Natural killer cell treated with Interleukin-12 subunit alpha and Interleukin-12 subunit beta and Interleukin-15 and Interleukin-18, amount 100 ng/mL, for 72 hours (primary cell): ENCODE measurements at regions not wholly inside any gene's neighbourhood (a gene's known extent, or its start where the extent isn't known, plus 50 kb on each side); places are given as distances from the start of the nearest gene placed in this dataset.
A peak's percentile ranks its signal among the peaks of the same experiment; 100 is the strongest.

Source experiments
- ATAC-seq, 2 donors: fragments of 150-1000 bp; cut with Tn5 transposase in 1 of 2; sonication (Bioruptor Pico), chemical (Tn5 transposase) in 1 of 2; 2 replicates each; pipeline ENCODE4 v1.10.0; 2021
- DNase-seq: peaks from one replicate; pipeline ENCODE4 v3.0.0; 2022; ENCODE audit warnings: low spot score
- H3K27ac Mint-ChIP-seq, 2 donors: 1 replicate in 1 of 2; 2 replicates in 1 of 2; pipeline ENCODE4 v1.8.0; 2022; ENCODE audit warnings: mixed read lengths in 2 of 2, mild to moderate bottlenecking in 1 of 2, moderate library complexity in 1 of 2
- H3K27me3 Mint-ChIP-seq, 2 donors: 1 replicate in 1 of 2; 2 replicates in 1 of 2; pipeline ENCODE4 v1.8.0; 2022; ENCODE audit warnings: mixed read lengths in 2 of 2
- H3K36me3 Mint-ChIP-seq: one replicate; pipeline ENCODE4 v1.8.0; 2022; ENCODE audit warnings: mixed read lengths
- H3K4me1 Mint-ChIP-seq, 2 donors: 1 replicate in 1 of 2; 2 replicates in 1 of 2; pipeline ENCODE4 v1.8.0; 2022; ENCODE audit warnings: low read depth in 2 of 2, mixed read lengths in 2 of 2, mild to moderate bottlenecking in 1 of 2
- H3K4me3 Mint-ChIP-seq: one replicate; pipeline ENCODE4 v1.8.0; 2022; ENCODE audit warnings: mixed read lengths
- H3K9me3 Mint-ChIP-seq: 2 replicates; pipeline ENCODE4 v1.8.0; 2022; ENCODE audit warnings: mixed read lengths

DNA sequence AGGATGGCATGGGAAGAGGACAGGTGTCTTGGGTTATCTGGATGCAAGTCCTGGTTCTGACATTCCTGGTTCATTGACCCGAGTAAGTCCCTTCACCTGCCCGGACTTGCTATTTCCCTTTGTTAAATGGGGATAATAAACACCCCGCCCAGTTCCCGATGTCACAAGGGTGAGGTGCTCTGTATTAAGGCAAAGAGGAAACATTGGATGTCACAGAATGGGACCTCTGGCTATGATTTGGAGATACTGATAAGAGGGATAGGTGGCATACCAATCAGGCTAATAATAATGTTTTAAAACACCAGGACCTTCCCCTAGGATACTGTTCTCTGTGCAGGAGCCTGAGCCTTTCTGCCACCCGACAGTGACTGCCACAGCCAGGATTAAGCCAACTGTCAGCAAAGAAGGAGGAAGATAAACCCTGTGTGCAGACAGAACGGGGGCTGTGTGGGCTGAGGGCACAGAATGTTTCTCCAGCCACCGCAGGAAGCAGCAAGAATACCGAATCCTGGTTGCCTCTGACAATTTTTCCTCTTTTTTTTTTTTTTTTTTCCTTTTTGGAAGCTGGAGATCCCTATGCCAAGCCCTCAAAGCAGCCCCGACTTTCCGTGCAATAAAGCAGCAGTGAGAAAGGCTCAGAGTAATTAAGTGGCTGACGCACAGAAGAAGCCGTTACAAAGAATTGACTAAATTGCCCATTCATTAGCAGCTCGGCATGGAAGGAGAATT is 336.6 kb downstream of the SMAD2 start:
- no peaks in the 10 kb centered on the region for H3K9me3 Mint-ChIP-seq
- no peak overlapping the region for H3K4me3 Mint-ChIP-seq
- H3K4me1 Mint-ChIP-seq: peaks cover 5 to 7% of the 10 kb centered on the region in 2 donors
- no peaks in the 10 kb centered on the region for H3K36me3 Mint-ChIP-seq
- ATAC-seq (no peak), DNase-seq (no peak)
- H3K27me3 Mint-ChIP-seq: peaks cover 24 to 47% of the 10 kb centered on the region in 2 donors
- H3K27ac Mint-ChIP-seq: no peak overlapping the region

DNA sequence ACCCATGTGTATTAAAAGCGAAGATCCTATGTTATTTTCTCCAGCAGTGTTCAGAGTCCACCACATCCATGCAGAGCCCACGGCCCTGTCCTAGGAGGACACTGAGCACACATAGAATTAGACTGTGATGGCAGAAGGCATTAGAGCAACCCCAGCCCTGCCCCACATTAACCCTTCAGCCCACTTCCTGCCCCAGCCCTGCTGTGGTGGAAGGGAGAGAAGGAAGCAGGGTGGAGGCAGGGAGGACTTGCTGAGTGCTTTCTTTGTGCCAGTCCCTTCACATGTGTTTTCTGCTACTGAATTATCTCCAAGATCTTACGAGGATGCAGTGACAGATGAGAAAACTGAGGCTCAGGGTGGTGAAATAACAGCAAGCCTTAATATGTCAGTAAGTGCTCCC is 339.0 kb downstream of the SMAD2 start:
- H3K4me1 Mint-ChIP-seq: peaks cover 5 to 7% of the 10 kb centered on the region in 2 donors
- H3K36me3 Mint-ChIP-seq: no peaks in the 10 kb centered on the region
- ATAC-seq (no peak), DNase-seq (no peak)
- H3K27me3 Mint-ChIP-seq: peaks cover 24 to 39% of the 10 kb centered on the region in 2 donors
- H3K4me3 Mint-ChIP-seq: no peak overlapping the region
- H3K9me3 Mint-ChIP-seq: no peaks in the 10 kb centered on the region
- no peak overlapping the region for H3K27ac Mint-ChIP-seq

DNA sequence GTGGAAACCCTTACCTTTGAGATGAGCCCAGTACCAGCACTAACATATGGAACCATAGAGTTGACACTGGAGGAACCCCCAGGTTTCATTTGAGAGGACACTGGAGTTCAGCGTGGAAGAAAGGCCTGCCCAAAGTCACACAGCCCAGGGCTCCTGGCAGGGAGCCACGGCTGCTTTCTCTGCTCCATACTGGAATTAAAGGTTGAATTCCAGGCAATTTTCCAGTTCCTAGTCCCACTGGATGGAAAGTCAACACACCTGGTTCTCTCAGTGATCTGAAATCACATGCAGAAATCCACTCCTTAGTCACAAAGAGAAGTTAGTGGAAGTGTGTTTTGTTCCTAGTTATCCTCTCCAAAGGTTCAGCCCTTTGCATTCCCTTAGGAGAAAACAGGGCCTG is 336.1 kb upstream of the SKOR2 start:
- H3K27ac Mint-ChIP-seq: no peak overlapping the region
- H3K9me3 Mint-ChIP-seq: no peaks in the 10 kb centered on the region

DNA sequence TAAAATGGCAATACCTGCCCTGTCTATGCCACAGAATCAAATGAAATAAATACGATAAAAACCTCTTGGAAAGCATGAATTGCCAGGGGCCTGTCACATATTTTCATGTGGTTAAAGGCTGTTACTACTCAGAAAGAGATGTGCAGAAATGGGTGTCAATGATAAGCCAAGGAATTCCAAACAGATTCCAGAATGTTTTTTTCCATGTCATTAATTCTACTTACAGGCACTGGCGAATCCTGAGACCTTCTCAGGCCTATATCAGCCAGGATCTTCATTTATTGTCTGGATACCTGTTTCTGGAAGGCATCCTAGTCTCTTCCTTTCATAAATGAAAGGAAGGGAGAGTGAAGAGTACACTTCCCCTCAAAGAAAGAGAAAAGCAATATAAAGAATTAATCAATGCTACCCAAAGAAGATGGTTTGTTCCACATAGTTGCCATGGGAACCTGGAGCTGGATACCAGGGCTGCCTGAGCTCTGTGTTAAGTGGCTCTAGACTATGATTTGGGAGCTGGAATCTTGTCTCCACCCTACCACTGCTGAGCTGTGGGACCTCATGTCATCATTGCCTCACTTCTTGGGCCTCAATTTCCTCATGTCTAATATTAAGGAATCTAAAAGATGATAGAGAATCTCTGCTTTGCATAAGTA is 335.1 kb upstream of the SKOR2 start:
- no peak overlapping the region for H3K4me3 Mint-ChIP-seq
- DNase-seq (no peak), ATAC-seq (no peak)
- no peaks in the 10 kb centered on the region for H3K9me3 Mint-ChIP-seq
- no peak overlapping the region for H3K27ac Mint-ChIP-seq
- peaks cover 15 to 20% of the 10 kb centered on the region in 2 donors for H3K27me3 Mint-ChIP-seq
- H3K36me3 Mint-ChIP-seq: no peaks in the 10 kb centered on the region
- peaks cover 4 to 5% of the 10 kb centered on the region in 2 donors for H3K4me1 Mint-ChIP-seq

More for the DNA sequence above, 336.1 kb upstream of the SKOR2 start:
- peaks cover 18 to 23% of the 10 kb centered on the region in 2 donors for H3K27me3 Mint-ChIP-seq
- no peaks in the 10 kb centered on the region for H3K36me3 Mint-ChIP-seq
- no peak overlapping the region for H3K4me3 Mint-ChIP-seq
- DNase-seq (no peak), ATAC-seq (no peak)
- H3K4me1 Mint-ChIP-seq: peaks cover 5 to 7% of the 10 kb centered on the region in 2 donors

DNA sequence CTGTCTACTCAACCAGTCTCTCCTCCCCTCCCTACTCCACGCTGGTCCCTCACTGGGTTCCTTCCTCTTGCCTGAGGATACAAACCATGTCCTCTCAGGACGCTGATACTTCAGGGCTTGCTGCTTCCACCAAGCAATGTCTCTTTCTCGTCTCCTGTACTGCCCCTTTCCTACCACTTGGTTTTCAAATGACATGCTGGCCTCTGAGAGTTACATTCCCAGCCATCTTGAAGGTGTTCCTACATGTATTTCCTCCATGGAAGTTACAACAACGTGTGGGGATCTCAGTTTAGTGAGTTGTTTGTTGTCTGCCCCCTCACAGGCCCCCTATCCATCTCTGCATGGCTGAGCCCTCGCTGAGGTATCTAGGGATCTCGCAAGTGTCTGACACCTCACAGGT is 334.5 kb upstream of the SKOR2 start:
- Mint-ChIP-seq H3K4me1 (no peaks in the 10 kb centered on the region), H3K27ac (no peak overlapping the region), H3K36me3 (no peaks in the 10 kb centered on the region), H3K4me3 (no peak overlapping the region), H3K27me3 (peaks cover 12 to 20% of the 10 kb centered on the region in 2 donors), H3K9me3 (no peaks in the 10 kb centered on the region)
- DNase-seq: no peak
- ATAC-seq: no peak

DNA sequence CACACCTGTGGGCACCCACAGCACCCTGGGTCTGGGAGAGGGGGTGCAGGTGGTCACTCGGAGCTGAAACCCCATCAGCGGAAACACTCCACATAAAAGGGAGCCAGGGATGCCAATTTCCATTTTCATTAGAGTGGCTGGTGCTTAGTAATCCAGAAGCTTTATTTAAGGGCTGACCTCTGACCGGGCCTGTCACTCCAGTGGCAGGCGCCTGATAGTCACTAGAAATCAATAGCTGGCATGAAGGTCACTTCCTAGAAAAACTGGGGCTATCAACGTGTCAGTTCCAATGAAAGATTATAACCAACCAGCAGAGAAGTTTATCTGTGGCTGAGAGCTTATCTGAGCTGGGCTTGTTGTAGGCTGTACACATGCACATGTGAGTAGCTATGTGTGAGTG is 333.7 kb upstream of the SKOR2 start:
- Mint-ChIP-seq H3K27me3 (peaks cover 12 to 20% of the 10 kb centered on the region in 2 donors), H3K27ac (no peak overlapping the region), H3K9me3 (no peaks in the 10 kb centered on the region), H3K4me1 (no peaks in the 10 kb centered on the region), H3K4me3 (no peak overlapping the region), H3K36me3 (no peaks in the 10 kb centered on the region)
- ATAC-seq: no peak
- DNase-seq: no peak

DNA sequence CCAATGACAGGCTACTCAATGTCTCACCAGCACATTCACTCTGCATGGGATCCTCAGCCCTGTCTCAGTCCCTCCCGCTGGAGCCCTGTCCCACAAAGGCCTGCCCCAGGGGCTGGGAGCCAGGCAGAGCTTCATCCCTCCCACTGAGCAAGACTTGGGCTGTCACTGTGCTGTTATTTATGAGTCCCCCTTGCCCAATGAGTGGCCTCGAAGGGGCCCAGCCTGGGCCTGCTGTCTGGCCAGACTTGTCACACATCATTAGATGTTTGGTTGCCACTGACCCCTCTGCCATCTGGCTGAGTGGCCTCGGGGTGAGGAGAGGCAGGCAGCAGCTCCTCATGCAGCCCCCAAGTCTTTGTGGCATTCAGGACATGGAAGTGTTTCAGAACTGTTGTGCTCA is 330.6 kb upstream of the SKOR2 start:
- Mint-ChIP-seq H3K4me3 (no peak overlapping the region), H3K27ac (no peak overlapping the region), H3K4me1 (no peaks in the 10 kb centered on the region), H3K36me3 (no peaks in the 10 kb centered on the region), H3K9me3 (no peaks in the 10 kb centered on the region), H3K27me3 (peaks cover 9 to 26% of the 10 kb centered on the region in 2 donors)
- ATAC-seq (peak in 1 of 2 donors; percentile 57), DNase-seq (no peak)

DNA sequence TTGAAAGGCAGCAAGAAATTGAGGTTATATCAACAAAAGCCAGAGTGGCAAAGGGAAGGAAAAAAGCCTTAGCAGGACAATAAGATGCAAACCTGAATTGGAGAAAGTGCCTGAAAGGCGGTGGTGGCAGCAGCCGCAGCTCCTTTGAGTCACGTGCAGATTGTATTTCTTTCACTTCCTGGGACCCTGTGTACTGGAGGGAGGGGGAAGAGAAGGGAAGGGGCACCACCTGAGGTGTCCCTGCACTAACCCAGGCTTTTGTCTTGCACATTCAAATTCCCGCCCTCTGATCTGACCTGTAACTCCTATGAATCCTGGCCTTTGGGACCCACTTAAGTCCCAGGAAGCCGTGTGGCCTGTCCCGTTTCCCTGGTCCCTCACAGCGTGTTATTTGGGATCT is 326.1 kb upstream of the SKOR2 start:
- Mint-ChIP-seq H3K27ac (no peak overlapping the region), H3K36me3 (no peaks in the 10 kb centered on the region), H3K4me3 (no peak overlapping the region), H3K27me3 (peaks cover 3 to 20% of the 10 kb centered on the region in 2 donors), H3K9me3 (no peaks in the 10 kb centered on the region), H3K4me1 (no peaks in the 10 kb centered on the region)
- DNase-seq (no peak), ATAC-seq (no peak)

DNA sequence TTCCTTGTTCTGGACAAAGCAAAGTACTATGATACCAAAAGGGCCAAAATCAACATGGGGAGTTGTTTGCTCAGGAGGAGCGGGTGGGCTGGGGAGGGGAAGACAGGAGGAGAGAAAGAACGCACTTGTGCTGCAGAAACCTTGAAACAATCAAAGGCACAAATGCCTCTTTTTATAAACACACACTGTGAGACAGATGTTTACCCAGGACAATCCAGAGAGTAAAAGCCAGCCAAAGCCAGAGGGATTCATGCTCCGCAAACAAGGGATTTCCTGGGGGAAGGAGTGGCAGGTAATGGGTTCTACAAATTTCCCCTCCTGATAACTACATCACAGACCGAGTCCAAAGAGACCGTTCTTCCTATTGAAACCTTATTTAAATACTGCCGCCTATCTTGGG is 323.5 kb upstream of the SKOR2 start:
- Mint-ChIP-seq H3K27ac (no peak overlapping the region), H3K4me1 (no peaks in the 10 kb centered on the region), H3K4me3 (no peak overlapping the region), H3K27me3 (peaks cover 0 to 22% of the 10 kb centered on the region in 2 donors), H3K36me3 (no peaks in the 10 kb centered on the region), H3K9me3 (no peaks in the 10 kb centered on the region)
- DNase-seq (no peak), ATAC-seq (no peak)

DNA sequence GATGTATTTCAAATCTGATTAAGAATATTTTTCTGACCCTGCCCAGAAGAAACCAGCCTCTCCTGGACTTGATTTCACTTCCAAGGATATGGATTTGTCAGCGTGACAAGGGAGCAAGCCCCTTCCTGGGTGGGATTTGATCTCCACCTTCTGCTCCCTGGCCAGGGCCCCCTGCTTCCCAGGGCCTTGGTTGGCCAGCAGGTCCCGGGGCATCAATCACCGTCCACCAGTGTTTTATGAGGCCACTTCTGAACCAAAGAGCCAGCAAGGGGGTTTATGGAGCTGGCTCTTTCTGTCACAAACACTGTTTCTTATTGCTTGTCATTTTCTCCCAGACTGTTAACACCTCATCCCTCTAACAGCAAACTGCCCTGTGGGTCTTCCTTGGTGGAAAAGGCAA is 320.5 kb upstream of the SKOR2 start:
- H3K27ac Mint-ChIP-seq: no peak overlapping the region
- H3K9me3 Mint-ChIP-seq: no peaks in the 10 kb centered on the region
- H3K4me3 Mint-ChIP-seq: no peak overlapping the region
- H3K36me3 Mint-ChIP-seq: no peaks in the 10 kb centered on the region
- H3K27me3 Mint-ChIP-seq: peaks cover 2 to 23% of the 10 kb centered on the region in 2 donors
- H3K4me1 Mint-ChIP-seq: no peaks in the 10 kb centered on the region
- ATAC-seq: no peak
- DNase-seq: no peak

DNA sequence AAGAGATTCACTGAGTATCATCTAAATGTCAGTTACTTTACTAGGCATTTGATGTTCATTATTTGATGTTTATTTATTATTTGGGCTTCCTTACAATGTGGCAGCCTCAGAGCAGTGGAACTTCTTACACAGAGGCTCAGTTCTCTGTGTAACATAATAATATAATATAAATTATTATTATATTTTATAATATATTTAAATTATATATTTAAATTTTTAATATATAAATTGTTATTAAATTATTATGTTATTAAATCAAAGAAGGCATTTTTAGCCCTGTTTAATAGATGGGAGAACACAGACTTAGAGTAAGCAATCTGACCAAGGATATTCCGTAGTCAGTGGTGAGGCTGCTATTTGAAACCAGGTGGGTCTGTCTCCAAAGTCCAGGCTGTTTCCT is 315.3 kb upstream of the SKOR2 start:
- DNase-seq: no peak
- H3K9me3 Mint-ChIP-seq: no peaks in the 10 kb centered on the region

DNA sequence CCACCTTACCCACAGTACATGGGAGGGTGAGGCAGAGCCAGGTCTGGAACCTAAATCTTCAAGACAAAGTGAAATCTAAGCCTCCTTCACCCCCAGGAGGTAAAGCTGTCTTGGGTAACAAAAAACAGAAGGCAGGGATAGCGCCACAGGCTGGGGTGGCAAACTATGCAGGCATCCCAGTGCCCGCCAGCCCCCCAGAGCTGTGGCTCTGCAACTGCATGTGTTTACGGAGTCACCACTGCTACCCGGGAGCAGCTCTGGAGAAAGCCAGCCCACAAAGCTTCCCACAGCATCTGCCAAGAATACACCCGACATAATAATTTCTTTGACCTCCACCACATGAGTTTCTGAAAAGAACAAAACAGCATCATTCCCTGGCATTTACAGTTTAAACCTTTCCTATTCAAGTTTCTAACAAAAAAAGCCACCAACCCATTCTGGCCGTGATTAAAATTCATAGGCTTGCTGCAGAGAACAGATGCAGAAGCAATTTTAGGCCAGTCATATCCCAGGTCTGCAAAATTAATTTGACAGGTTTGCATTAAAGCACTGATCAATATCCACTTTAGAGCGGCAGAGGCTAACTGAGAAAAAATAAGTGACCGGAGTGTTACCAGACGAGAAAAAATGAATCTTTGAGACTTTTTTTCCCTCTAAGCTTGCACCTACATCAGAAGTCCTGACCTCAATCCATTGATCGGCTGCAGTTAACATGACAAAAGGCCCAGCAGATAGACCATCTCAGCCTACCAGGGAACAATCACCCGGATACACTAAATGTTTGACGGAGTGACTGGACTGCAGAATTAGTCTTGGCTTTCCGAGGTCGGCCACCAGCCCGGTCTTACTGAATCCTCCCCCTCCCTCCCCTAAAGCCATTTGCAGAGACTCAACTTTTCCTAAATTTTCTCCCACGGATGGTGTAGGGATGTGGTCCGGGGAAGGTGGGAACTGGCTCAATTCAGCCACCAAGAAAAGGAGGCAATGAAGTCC is 309.6 kb upstream of the SKOR2 start:
- ATAC-seq (no peak), DNase-seq (no peak)
- peaks cover 24 to 36% of the 10 kb centered on the region in 2 donors for H3K27me3 Mint-ChIP-seq
- no peaks in the 10 kb centered on the region for H3K4me1 Mint-ChIP-seq
- H3K36me3 Mint-ChIP-seq: no peaks in the 10 kb centered on the region
- no peaks in the 10 kb centered on the region for H3K9me3 Mint-ChIP-seq
- H3K27ac Mint-ChIP-seq: no peak overlapping the region
- H3K4me3 Mint-ChIP-seq: no peak overlapping the region

More for the DNA sequence above, 315.3 kb upstream of the SKOR2 start:
- Mint-ChIP-seq H3K27ac (no peak overlapping the region), H3K4me1 (no peaks in the 10 kb centered on the region), H3K4me3 (no peak overlapping the region), H3K36me3 (no peaks in the 10 kb centered on the region), H3K27me3 (peaks cover 6 to 18% of the 10 kb centered on the region in 2 donors)
- no peak for ATAC-seq

DNA sequence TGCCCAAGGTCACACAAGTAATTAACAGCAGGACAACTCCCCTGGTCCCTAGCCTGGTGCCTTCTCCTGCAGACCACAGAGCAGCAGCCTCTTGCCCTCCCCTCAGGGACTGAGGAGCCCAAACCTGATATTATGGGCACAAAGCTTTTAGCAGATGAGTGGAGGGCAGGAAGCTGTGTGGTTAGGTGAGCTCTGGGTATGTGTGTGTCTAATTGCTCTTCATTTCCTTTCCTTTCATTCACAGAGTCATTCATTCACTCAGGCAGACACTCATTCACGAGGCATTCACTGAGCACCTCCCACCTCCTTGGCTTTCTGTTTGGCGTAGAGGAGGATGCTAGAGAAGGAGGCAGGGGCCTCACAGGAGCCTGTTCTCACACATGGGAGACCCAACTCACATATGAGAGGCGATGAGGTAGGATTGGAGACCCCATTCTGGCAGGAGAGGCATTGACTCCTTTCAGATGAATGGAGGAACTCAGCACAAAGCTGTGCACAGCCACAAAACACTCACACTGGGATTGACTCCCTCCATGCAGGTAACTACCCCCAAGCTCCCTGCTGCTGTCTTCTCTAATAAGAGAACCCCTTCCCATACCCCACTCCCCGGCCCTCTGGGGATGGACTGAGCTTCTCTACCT is 306.8 kb upstream of the SKOR2 start:
- no peak overlapping the region for H3K27ac Mint-ChIP-seq
- no peak for DNase-seq
- H3K36me3 Mint-ChIP-seq: no peaks in the 10 kb centered on the region
- H3K27me3 Mint-ChIP-seq: peaks cover 24 to 32% of the 10 kb centered on the region in 2 donors
- H3K9me3 Mint-ChIP-seq: no peaks in the 10 kb centered on the region
- no peak overlapping the region for H3K4me3 Mint-ChIP-seq
- H3K4me1 Mint-ChIP-seq: no peaks in the 10 kb centered on the region
- no peak for ATAC-seq
